ENCODE measurements at regions not wholly inside any gene's neighbourhood (a gene's known extent, or its start where the extent isn't known, plus 50 kb on each side); places are given as distances from the start of the nearest gene placed in this dataset.
A peak's percentile ranks its signal among the peaks of the same experiment; 100 is the strongest.

DNA sequence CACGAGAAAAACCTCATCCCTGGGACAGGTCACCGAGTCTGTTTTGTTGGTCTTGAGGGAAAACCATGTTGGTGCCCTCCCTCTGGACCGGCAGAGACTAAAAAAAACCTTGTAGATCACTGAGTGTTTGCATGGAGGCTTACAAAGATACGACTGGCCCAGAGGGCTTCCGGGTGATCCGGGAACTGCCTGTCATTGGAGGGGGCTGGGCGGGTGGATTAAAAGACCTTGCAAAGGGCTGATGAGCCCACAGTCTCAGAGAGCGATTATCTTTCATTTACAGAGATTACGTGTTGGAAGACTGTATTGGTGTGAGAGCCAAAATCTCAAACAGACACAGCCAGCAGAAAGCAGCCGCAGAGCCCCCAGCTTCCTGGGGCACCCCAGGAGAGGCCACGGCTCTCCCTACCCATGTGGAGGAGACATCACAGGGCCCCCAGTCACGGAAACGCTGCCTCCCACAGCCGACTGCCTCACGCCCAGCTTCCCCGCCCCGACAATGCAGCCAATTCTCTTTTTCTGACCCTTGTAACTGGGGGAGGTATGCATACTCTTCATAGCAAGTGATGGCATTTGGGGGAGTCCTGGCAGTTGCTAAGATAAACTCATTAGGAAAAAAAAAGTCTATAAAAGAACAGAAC, 426.4 kb downstream of the CTTN start:
- Histone ChIP-seq H3K9me3 (ENCODE audit: control insufficient read depth in 4 of 4, insufficient read depth in 3 of 4, low read length in 3 of 4) (peaks cover 0 to 3% (median 0%) of the 10 kb centered on the region in 4 donors), H3K9ac (ENCODE audit: insufficient read depth in 1 of 2, low read length in 2 of 2) (no peak overlapping the region), H3K27me3 (ENCODE audit: control insufficient read depth in 3 of 3, insufficient read depth in 3 of 3, low read length in 2 of 3) (peaks cover 0 to 18% (median 8%) of the 10 kb centered on the region in 3 donors), H3K4me1 (ENCODE audit: control insufficient read depth in 5 of 5, insufficient read depth in 5 of 5, low read length in 5 of 5) (peaks cover 0 to 45% (median 7%) of the 10 kb centered on the region in 5 donors), H3K27ac (ENCODE audit: low read depth in 1 of 2, low read length in 1 of 2) (no peak overlapping the region), H3K36me3 (ENCODE audit: control insufficient read depth in 4 of 4, insufficient read depth in 4 of 4, low read length in 4 of 4) (no peaks in the 10 kb centered on the region), H3K4me3 (no peak overlapping the region)
- no peak for TF ChIP-seq CTCF (IDR thresholded peaks at IDR 0.05; ENCODE audit: control extremely low read depth, extremely low read depth)
- ATAC-seq (ENCODE audit: insufficient read depth, low FRiP score) (no peak), DNase-seq (peak; percentile 44 to 58 (median 54))
- 32 to 34% methylated on average over 17 of the region's 17 CpGs for WGBS, 2 donors

DNA sequence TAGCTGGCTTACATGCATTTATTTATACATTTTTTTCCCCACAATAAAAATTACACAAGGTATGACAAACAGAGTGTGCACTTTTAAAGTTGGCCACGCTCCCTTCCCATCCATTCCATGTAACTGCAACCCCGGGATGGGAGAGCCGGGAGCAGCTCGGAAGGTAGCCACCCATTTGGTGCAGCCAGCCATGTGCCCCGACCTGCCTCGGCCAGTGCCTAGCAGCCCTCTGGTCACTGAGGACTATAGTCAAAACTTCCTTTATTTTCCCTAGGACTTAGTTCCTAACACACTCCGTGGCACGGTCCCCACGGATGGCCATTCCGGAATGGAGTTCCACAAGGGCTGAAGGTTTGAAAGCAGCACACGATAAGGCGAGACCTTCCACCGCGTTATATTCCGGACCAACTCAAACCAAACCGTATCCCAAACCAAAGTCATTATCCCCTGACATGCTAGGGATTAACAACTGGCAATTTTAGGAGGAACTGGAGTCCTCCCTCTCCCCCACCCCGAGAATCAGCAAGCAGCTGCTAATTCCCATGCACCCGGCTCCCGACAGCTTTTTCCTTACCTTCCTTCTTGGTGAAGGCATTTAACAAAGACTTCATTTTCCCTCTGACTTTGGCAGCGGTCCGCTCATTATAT, 426.4 kb downstream of the SHANK2 start:
- H3K9me3 ChIP-seq (ENCODE audit: control insufficient read depth in 4 of 4, insufficient read depth in 3 of 4, low read length in 3 of 4): peaks cover 0 to 3% (median 0%) of the 10 kb centered on the region in 4 donors
- no peaks in the 10 kb centered on the region for H3K36me3 ChIP-seq (ENCODE audit: control insufficient read depth in 4 of 4, insufficient read depth in 4 of 4, low read length in 4 of 4)
- peaks cover 0 to 18% (median 8%) of the 10 kb centered on the region in 3 donors for H3K27me3 ChIP-seq (ENCODE audit: control insufficient read depth in 3 of 3, insufficient read depth in 3 of 3, low read length in 2 of 3)
- H3K9ac ChIP-seq (ENCODE audit: insufficient read depth in 1 of 2, low read length in 2 of 2): no peak overlapping the region
- TF ChIP-seq CTCF (IDR thresholded peaks at IDR 0.05; ENCODE audit: control extremely low read depth, extremely low read depth): no peak
- no peak for ATAC-seq (ENCODE audit: insufficient read depth, low FRiP score)
- DNase-seq: no peak
- peaks cover 0 to 45% (median 7%) of the 10 kb centered on the region in 5 donors for H3K4me1 ChIP-seq (ENCODE audit: control insufficient read depth in 5 of 5, insufficient read depth in 5 of 5, low read length in 5 of 5)
- H3K4me3 ChIP-seq: no peak overlapping the region
- 57 to 63% methylated on average over 21 of the region's 21 CpGs for WGBS, 2 donors
- H3K27ac ChIP-seq (ENCODE audit: low read depth in 1 of 2, low read length in 1 of 2): no peak overlapping the region

GRCh38 chr11:70826541-70827335, 425.6 kb downstream of the SHANK2 start:
- ATAC-seq (ENCODE audit: insufficient read depth, low FRiP score): no peak
- Histone ChIP-seq H3K27me3 (ENCODE audit: control insufficient read depth in 3 of 3, insufficient read depth in 3 of 3, low read length in 2 of 3) (peaks cover 0 to 18% (median 8%) of the 10 kb centered on the region in 3 donors), H3K36me3 (ENCODE audit: control insufficient read depth in 4 of 4, insufficient read depth in 4 of 4, low read length in 4 of 4) (no peaks in the 10 kb centered on the region), H3K4me3 (no peak overlapping the region), H3K9me3 (ENCODE audit: control insufficient read depth in 4 of 4, insufficient read depth in 3 of 4, low read length in 3 of 4) (peaks cover 0 to 3% (median 0%) of the 10 kb centered on the region in 4 donors), H3K9ac (ENCODE audit: insufficient read depth in 1 of 2, low read length in 2 of 2) (no peak overlapping the region), H3K27ac (ENCODE audit: low read depth in 1 of 2, low read length in 1 of 2) (no peak overlapping the region), H3K4me1 (ENCODE audit: control insufficient read depth in 5 of 5, insufficient read depth in 5 of 5, low read length in 5 of 5) (peaks cover 0 to 45% (median 7%) of the 10 kb centered on the region in 5 donors)
- peak; percentile 55 to 63 (median 60) for DNase-seq
- 25 to 26% methylated on average over 35 of the region's 35 CpGs for WGBS, 2 donors
- no peak for TF ChIP-seq CTCF (IDR thresholded peaks at IDR 0.05; ENCODE audit: control extremely low read depth, extremely low read depth)

Measured in lung (tissue), 11 donors.